ENCODE measurements at regions not wholly inside any gene's neighbourhood (a gene's known extent, or its start where the extent isn't known, plus 50 kb on each side); places are given as distances from the start of the nearest gene placed in this dataset.

DNA sequence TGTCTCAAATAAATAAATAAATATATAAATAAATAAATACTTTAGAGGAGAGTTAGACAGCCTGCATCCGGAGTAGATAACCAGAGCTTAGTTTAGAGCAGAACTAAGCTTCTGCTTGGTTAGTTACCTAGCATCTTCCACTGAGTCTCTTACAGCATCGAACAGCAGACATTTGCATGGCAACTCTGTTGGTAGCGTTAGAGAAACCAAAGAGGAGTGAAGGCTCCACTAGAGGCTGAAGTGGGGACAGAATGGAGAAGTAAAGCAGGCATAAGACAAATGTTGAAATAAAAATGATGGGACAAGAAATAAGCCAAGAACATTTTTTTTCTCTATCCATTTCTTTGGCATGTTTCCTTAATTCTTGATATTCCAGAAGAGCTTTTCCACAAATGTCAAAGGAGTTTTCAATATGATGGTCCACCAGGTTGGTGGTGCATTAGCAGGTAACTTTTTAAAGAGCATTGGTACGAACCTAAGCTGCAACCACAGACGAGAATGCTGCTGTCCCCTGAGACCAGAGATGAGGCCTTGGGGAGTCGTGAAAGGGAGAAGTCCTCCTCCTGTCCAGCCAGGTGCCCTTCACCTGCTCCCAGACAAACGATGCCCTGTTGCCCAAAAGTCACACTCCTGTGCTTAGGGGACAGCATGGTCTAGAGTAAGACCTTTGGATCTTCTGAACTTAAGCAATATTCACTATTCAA lies 438.3 kb downstream of the DIRAS2 start:
- TF ChIP-seq, protein P1, sequence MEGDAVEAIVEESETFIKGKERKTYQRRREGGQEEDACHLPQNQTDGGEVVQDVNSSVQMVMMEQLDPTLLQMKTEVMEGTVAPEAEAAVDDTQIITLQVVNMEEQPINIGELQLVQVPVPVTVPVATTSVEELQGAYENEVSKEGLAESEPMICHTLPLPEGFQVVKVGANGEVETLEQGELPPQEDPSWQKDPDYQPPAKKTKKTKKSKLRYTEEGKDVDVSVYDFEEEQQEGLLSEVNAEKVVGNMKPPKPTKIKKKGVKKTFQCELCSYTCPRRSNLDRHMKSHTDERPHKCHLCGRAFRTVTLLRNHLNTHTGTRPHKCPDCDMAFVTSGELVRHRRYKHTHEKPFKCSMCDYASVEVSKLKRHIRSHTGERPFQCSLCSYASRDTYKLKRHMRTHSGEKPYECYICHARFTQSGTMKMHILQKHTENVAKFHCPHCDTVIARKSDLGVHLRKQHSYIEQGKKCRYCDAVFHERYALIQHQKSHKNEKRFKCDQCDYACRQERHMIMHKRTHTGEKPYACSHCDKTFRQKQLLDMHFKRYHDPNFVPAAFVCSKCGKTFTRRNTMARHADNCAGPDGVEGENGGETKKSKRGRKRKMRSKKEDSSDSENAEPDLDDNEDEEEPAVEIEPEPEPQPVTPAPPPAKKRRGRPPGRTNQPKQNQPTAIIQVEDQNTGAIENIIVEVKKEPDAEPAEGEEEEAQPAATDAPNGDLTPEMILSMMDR (IDR thresholded peaks at IDR 0.05): no peak

DNA sequence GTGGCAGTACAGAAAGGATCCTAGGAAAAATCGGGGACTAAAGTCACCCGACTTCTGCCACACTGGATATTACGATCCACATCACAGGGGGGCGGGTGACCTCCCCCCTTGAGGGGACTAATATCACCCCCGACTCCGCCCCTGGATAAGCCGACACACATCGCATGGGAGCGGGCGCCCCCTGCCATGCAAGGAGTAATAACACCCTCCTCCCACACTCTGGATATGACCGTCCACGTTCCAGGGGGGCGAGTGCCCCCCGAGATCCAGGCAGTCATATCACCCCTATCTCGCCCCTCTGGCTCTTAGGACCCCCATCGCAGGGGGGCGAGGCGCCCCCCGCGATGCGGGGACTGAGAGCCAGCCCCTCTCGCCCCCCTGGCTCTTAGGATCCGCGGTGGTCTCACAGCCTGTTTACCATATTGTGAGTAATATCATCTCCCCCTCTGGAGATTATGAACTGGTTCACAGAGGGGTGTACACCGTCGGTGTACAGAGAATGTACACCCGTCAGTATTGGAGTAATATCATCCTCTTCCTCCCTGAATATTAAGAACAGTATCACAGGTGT lies 423.0 kb downstream of the DIRAS2 start:
- TF ChIP-seq, protein P1 (IDR thresholded peaks at IDR 0.05): peak; percentile 83

DNA sequence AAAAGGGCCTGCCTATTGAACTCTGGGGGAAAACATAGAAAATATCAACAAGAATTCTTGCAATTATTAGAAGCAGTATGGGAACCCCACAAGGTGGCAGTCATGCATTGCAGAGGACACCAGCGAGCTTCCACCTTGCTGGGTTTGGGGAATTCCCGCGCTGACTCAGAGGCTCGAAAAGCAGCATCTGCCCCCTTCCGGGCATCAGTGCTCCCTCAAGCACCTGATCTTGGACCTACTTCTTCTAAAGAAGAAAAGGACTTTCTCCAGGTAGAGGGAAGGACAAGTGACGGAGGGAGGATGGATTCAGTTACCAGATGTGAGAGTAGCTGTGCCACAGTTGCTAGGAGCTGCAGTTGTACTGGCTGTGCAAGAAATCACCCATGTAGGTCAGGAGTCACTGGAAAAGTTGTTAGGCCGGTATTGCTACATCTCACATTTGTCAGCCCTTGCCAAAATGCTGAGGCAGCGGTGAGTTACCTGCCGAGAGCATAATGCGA lies 415.7 kb downstream of the DIRAS2 start:
- TF ChIP-seq, protein P1 (IDR thresholded peaks at IDR 0.05): peak; percentile 86

DNA sequence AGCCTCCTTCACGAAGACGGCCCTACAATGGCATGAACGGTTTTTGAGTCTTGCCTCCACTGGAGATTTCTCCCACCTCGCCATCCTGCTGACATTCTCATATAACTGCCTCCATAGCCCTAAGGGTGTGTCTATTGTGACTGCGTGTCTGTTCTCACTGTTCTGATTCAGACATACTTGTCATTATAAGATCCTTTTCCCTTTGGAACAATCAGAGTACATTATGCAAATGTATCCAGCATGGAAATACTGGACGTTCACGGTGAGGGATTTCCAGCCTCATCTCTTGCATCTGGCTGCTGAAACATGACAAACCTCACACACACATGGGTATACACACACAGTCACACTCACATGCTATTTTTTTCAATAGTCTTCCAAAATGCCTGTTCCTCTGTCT lies 402.1 kb downstream of the DIRAS2 start:
- TF ChIP-seq, protein P1 (IDR thresholded peaks at IDR 0.05): no peak

DNA sequence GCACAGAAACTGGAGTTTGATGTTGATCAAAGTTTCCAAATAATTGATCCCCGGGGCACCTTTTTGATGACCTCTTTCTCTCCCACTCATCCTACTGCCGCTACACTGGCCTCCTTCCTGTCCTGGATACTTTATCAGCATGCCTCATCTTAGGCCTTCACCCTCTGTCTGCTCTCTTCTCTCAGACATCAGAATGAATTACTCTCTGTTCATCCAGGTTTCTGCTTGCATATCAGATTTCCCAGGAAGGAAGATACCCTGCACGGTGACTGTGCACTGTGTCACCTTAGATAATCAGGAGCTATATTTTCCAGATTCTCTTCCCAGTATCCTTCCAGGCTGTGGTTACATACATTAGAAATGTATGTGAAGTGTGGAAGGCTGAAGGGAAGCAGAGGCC lies 397.0 kb downstream of the DIRAS2 start:
- TF ChIP-seq, protein P1 (IDR thresholded peaks at IDR 0.05): no peak

DNA sequence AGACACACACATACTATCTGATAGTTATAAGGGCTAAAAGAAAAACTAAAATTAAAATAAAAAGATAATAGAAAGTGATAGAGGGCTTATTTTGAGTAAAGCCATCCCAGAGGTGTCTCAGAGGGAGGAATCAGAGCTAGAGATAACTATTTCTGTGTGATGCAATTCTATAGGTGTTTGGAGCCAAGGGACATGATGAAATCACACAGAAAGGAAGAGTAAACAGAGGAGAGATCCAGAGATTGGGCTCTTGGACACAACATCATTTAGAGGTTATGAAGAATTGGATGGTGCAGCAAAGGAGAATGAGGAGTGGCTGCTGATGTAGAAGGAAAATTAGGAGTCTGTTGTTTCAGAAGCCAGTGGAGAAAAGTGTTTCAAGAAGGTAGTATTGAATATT lies 393.5 kb downstream of the DIRAS2 start:
- TF ChIP-seq, protein P1 (IDR thresholded peaks at IDR 0.05): no peak

DNA sequence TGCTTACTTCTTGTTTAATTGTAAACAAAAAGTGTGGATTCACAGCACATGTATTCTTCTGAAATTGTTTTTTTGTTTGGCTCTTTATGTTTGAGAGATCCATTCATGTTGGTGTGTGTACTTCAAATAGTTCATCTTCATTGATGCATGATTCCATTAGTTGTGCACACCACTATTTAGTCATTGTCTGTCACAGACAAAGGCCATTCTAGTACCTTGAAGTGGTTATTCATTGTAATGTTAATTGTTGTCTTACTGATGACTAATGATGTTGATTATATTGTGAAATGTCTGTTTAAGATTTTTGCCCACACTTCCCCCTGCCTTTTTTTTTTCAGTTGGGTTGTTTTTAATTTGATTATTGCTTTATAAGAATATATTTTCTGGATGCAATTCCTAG lies 391.3 kb downstream of the DIRAS2 start:
- TF ChIP-seq, protein P1 (IDR thresholded peaks at IDR 0.05): no peak
